Lung (tissue), 11 donors: ENCODE measurements at regions not wholly inside any gene's neighbourhood (a gene's known extent, or its start where the extent isn't known, plus 50 kb on each side); places are given as distances from the start of the nearest gene placed in this dataset.

Source experiments
- ATAC-seq: fragments of 200-7000 bp; cut with Tn5 transposase; one replicate; pipeline ENCODE4 v1.9.1; 2020; ENCODE audit warnings: moderate number of reproducible peaks; ENCODE audit not compliant: insufficient read depth, low FRiP score
- DNase-seq, 3 donors: peaks; one replicate each; pipeline ENCODE4 v3.0.0-alpha.2; 2013 to 2017
- H3K27ac ChIP-seq, 2 donors: one replicate each; pipeline ENCODE4 v1.5.1; 2013; ENCODE audit warnings: mild to moderate bottlenecking in 2 of 2, moderate library complexity in 2 of 2, control low read depth in 1 of 2, inconsistent platforms in 1 of 2, low read depth in 1 of 2, low read length in 1 of 2
- H3K27me3 ChIP-seq, 3 donors: one replicate each; pipeline ENCODE4 v1.5.1; 2013; ENCODE audit warnings: low read length in 2 of 3; ENCODE audit not compliant: control insufficient read depth in 3 of 3, insufficient read depth in 3 of 3
- H3K36me3 ChIP-seq, 4 donors: one replicate each; pipeline ENCODE4 v1.5.1; 2013; ENCODE audit warnings: low read length in 4 of 4, mild to moderate bottlenecking in 1 of 4, moderate library complexity in 1 of 4; ENCODE audit not compliant: control insufficient read depth in 4 of 4, insufficient read depth in 4 of 4
- H3K4me1 ChIP-seq, 5 donors: one replicate each; pipeline ENCODE4 v1.5.1; 2013; ENCODE audit warnings: low read length in 5 of 5, mild to moderate bottlenecking in 2 of 5, moderate library complexity in 1 of 5; ENCODE audit not compliant: control insufficient read depth in 5 of 5, insufficient read depth in 5 of 5
- H3K4me3 ChIP-seq: one replicate; pipeline ENCODE4 v1.5.1; 2013; ENCODE audit warnings: mild to moderate bottlenecking, control low read depth, moderate library complexity
- H3K9ac ChIP-seq, 2 donors: one replicate each; pipeline ENCODE4 v1.5.1; 2013; ENCODE audit warnings: low read length in 2 of 2, control low read depth in 1 of 2; ENCODE audit not compliant: insufficient read depth in 1 of 2
- H3K9me3 ChIP-seq, 4 donors: one replicate each; pipeline ENCODE4 v1.5.1; 2013; ENCODE audit warnings: low read length in 3 of 4, mild to moderate bottlenecking in 1 of 4, moderate library complexity in 1 of 4; ENCODE audit not compliant: control insufficient read depth in 4 of 4, insufficient read depth in 3 of 4
- CTCF ChIP-seq: IDR thresholded peaks from 2 replicates; pipeline ENCODE4 v1.5.1; 2012; ENCODE audit warnings: mild to moderate bottlenecking; ENCODE audit errors: control extremely low read depth, extremely low read depth
- WGBS, 2 donors: extraction: QIAGEN DNeasy Blood & Tissue Kit; methylation state at CpG; one replicate each; pipeline ENCODE4 v1.1.7; 2013; 5-methylcytosine and 5-hydroxymethylcytosine counted together
- donor health status: control.
- donor health status: control.
- donor health status: Bipolar disorder and iron deficiency.
- donor health status: healthy.
- donor health status: DM: yes; HTN: yes; CAD: no.

GRCh38 chr2:195521589-195521988 lies 135.4 kb upstream of the SLC39A10 start:
- Histone ChIP-seq H3K9me3 (peaks cover 0 to 2% (median 0%) of the 10 kb centered on the region in 4 donors), H3K9ac (no peak overlapping the region), H3K4me3 (no peak overlapping the region), H3K27ac (no peak overlapping the region), H3K4me1 (no peaks in the 10 kb centered on the region), H3K27me3 (peaks cover 0 to 6% (median 0%) of the 10 kb centered on the region in 3 donors), H3K36me3 (no peaks in the 10 kb centered on the region)
- DNase-seq (no peak), ATAC-seq (no peak)
- TF ChIP-seq CTCF = no peak
- WGBS, 2 donors = 71 to 87% methylated on average over 3 of the region's 3 CpGs

GRCh38 chr2:195520671-195521155 lies 136.3 kb upstream of the SLC39A10 start:
- H3K4me1 ChIP-seq = no peaks in the 10 kb centered on the region
- H3K27me3 ChIP-seq = peaks cover 0 to 6% (median 0%) of the 10 kb centered on the region in 3 donors
- peak in 2 of 3 donors; percentile 24 to 55 for DNase-seq
- H3K36me3 ChIP-seq = no peaks in the 10 kb centered on the region
- H3K9me3 ChIP-seq = peaks cover 0 to 4% (median 0%) of the 10 kb centered on the region in 4 donors
- no peak overlapping the region for H3K9ac ChIP-seq
- ATAC-seq = no peak
- 48 to 79% methylated on average over 5 of the region's 5 CpGs for WGBS, 2 donors
- H3K27ac ChIP-seq = no peak overlapping the region
- no peak overlapping the region for H3K4me3 ChIP-seq
- TF ChIP-seq CTCF = no peak

GRCh38 chr2:195515551-195515950 lies 141.5 kb upstream of the SLC39A10 start:
- Histone ChIP-seq H3K36me3 (no peaks in the 10 kb centered on the region), H3K9ac (no peak overlapping the region), H3K9me3 (peaks cover 0 to 6% (median 0%) of the 10 kb centered on the region in 4 donors), H3K4me1 (no peaks in the 10 kb centered on the region), H3K4me3 (no peak overlapping the region), H3K27me3 (no peaks in the 10 kb centered on the region), H3K27ac (no peak overlapping the region)
- 94 to 97% methylated on average over 22 to 24 of the region's 24 CpGs for WGBS, 2 donors
- no peak for TF ChIP-seq CTCF
- ATAC-seq (no peak), DNase-seq (no peak)

GRCh38 chr2:195514365-195514764 lies 142.7 kb upstream of the SLC39A10 start:
- no peak for ATAC-seq
- WGBS, 2 donors = 86 to 96% methylated on average over 2 of the region's 2 CpGs

More at GRCh38 chr2:195514365-195514764, 142.7 kb upstream of the SLC39A10 start:
- Histone ChIP-seq H3K27me3 (no peaks in the 10 kb centered on the region), H3K27ac (no peak overlapping the region), H3K36me3 (no peaks in the 10 kb centered on the region), H3K4me1 (no peaks in the 10 kb centered on the region), H3K4me3 (no peak overlapping the region), H3K9me3 (peaks cover 0 to 6% (median 0%) of the 10 kb centered on the region in 4 donors), H3K9ac (no peak overlapping the region)
- TF ChIP-seq CTCF = no peak
- DNase-seq = peak in 1 of 3 donors; percentile 18
